UCSD-AML1 (cell line): ENCODE measurements at regions not wholly inside any gene's neighbourhood (a gene's known extent, or its start where the extent isn't known, plus 50 kb on each side); places are given as distances from the start of the nearest gene placed in this dataset.

Experiments
- DNase-seq: peaks from one replicate; lab custom pipeline; 2025; ENCODE audit not compliant: unreplicated experiment; lab: John Stamatoyannopoulos, UW

- no peak for DNase-seq
Measured at GRCh38 chr13:103178986-103179943, 113.0 kb upstream of the SLC10A2 start.

DNA sequence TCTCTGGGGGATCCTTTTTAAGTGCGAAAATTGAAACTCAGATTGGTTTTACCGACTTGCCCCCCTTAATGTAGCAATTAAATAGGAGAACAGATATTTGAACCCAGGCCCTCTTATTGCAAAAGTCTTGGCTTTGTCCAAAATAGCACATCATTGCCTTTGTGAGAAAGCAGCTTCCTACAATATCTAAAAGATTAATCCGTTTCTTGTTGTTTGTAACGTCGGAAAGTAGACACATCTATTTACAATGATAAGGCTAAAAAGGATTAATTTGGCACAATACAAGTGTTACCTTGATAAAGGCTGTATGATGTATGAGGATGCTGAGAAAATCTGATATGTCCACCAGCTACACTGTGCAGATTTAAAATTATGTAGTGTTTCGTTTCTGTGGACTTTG, 108.7 kb upstream of the SLC10A2 start:
- no peak for DNase-seq

DNA sequence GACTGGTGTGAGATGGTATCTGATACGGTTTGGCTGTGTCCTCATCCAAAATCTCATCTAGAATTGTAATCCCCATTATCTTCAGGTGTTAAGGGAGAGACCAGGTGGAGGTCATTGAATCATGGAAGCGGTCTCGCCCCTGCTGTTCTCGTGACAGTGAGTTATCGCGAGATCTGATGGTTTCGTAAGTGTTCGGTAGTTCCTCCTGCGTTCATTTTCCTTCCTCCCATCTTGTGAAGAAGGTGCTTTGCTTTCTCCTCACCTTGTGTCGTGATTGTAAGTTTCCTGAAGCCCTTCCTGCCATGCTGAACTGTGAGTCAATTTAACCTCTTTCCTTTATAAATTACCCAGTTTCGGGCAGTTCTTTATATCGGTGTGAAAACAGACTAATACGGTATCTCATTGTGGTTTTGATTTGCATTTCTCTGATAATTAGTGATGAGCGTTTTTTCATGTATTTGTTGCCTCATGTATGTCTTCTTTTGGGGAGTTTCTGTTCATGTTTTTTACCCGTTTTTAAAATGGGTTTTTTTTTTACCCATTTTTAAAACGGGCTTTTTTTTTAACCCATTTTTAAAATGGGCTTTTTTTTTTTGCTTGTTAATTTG, 102.8 kb upstream of the SLC10A2 start:
- DNase-seq = no peak

DNA sequence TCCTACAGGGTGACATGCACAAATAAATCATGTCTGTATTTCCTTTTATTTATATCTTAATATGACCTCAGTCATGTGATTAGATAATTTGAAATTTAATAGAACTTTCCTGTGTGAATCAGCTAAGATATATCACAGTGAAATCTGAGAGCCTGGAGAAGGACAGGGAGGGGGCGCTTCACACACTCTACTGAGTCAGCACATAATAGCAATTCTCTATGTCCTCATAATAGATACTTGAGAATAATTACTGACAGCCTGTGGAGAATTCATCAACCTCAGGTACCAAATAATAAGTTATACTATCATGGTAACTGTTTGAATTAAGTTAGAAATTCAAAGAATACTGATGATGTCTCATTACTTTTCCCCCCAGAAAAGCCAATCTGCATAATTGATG, 98.0 kb upstream of the SLC10A2 start:
- no peak for DNase-seq

DNA sequence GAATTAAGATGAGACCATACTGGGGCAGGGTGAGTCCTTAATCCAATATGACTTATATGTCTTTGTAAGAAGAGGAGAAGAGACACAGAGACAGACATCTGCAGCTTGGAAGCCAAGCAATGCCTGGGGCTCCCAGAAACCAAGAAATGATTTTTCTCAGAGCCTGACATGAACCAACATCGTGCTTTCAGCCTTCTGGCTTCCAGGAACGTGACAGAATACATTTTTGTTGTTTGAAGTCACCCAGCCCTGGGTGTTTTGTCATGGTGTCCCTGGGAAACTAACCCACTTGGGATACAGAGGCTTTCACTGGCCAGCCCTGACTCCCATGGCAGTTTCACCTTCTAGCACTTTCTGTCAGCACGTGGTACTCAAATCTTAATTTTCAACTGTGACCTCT, 95.3 kb upstream of the SLC10A2 start:
- no peak for DNase-seq

DNA sequence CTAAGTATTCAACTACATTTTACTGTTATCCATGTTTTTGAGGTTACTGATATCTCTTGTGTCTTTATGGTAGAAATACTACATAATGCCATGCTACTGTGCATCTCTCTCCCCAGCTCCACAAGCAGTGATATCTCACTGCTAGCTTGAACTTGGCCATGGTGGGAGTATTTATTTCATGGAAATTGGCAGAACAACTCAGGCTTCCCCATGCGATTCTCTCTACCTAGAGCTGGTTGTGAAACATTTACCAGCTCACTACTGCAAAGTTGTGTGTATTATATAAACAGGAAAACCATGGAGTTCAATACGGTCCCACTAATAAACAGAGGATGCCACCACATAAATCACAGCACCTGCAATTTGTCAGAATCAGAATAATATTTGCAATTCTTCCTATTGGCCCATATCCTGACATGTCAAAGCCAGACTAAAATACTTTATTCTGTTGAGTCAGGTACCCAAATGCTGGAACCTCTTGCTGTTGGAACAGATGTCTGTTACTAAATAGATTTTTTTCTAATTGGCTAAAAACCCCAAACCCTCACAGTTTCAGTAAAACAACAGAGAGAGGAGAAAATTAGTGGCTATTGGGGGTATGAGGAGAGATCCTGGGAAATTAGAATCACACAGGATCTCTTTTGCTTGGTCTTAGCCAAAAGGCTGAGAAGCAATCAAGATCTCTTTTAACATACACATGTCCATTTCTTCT, 91.4 kb upstream of the SLC10A2 start:
- DNase-seq = no peak

- no peak for DNase-seq
Measured at GRCh38 chr13:103157016-103157415, 90.8 kb upstream of the SLC10A2 start.

- DNase-seq = no peak
Measured at GRCh38 chr13:103156346-103156998, 90.3 kb upstream of the SLC10A2 start.

DNA sequence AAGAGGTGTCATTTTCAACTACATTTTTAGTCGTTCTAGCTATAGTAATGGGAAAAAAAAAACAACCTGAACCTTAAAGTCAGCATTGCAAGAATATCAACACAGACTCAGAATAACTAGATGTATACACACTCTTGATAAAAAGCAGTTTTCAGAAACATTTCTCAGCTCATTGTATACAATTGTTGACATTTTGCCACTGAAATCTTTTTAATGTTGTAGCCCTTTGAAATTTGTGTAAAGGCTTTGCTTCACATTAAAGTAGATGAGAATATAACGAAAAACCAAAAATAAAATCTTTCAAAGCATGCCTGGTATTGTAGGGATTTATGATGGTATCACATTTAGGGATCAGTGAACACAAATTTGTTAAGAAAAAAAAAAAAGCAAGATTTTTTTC, 87.2 kb upstream of the SLC10A2 start:
- DNase-seq = no peak

GRCh38 chr13:103147961-103148360, 81.7 kb upstream of the SLC10A2 start:
- no peak for DNase-seq

GRCh38 chr13:103145442-103145841, 79.2 kb upstream of the SLC10A2 start:
- no peak for DNase-seq

DNA sequence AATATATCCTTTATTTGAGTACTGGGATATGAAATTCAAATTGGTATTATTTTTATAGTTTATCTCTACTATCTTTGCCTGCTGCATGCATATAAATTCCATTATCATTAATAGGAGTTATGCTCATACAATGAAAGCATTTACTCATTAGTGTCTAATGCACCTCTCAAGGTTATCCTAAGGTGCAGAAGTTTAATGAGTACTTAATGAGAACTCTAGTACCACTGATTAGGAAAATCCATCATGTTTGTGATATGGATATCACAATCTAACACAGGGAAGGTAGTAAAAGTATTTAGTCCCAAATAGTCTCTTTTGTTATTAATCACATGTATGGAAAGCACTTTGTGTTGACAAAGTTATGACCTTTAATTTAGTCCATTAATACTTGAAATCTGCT, 77.2 kb upstream of the SLC10A2 start:
- DNase-seq = no peak

DNA sequence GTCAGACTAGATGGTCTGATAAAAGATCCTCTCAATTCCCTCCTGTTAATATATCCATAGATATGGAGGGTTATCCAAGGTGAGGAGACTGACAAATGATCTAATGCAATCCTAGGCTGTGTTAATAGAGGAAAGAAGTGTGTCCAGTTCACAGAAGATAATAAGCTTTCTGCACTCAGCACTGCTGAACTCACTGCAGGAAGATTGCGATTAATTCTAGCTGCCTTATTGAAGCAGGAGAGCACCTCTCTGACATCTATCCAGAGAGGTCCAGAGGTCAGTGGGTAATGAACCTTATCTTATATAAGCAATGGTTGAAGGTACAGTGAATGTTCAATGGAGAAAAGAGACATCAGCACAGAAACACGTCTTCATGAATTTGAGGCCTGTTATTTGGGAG, 75.9 kb upstream of the SLC10A2 start:
- no peak for DNase-seq

- no peak for DNase-seq
Measured at GRCh38 chr13:103140001-103140671, 73.9 kb upstream of the SLC10A2 start.

- DNase-seq = no peak
Measured at GRCh38 chr13:103134271-103134670, 68.1 kb upstream of the SLC10A2 start.

DNA sequence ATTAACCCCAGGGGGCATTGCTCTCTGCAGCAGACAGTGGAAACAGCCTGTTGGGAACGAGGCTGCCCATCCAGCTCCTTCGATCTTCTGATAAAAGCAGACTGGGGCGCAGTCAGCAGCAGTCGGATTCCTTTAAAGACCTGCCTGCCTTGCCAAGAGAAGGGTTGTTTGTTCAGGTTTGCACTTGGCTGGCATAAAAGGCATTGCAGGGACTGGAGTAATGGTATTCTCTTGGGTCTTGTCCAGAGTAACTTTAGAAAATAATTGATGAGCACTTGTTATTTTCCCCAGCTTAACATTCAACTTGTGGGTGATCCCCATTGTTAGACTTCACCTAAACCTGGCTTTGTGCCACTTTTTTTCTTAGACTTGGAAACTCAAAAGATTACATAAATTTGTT, 67.3 kb upstream of the SLC10A2 start:
- DNase-seq = no peak

- DNase-seq = no peak
Measured at GRCh38 chr13:103130681-103131210, 64.5 kb upstream of the SLC10A2 start.

- DNase-seq = no peak
Measured at GRCh38 chr13:103130146-103130545, 63.9 kb upstream of the SLC10A2 start.
